ENCODE measurements at regions not wholly inside any gene's neighbourhood (a gene's known extent, or its start where the extent isn't known, plus 50 kb on each side); places are given as distances from the start of the nearest gene placed in this dataset.

GRCh38 chr7:149642589-149642988 lies 130.8 kb downstream of the ZNF467 start:
- Histone ChIP-seq H3K36me3 (ENCODE audit: control insufficient read depth, insufficient read depth, low read length) (no peaks in the 10 kb centered on the region), H3K27me3 (ENCODE audit: control insufficient read depth, insufficient read depth, low read length) (no peaks in the 10 kb centered on the region), H3K4me3 (ENCODE audit: low read depth, low read length) (no peak overlapping the region), H3K4me2 (ENCODE audit: low read length) (no peak overlapping the region), H3K9me3 (ENCODE audit: control insufficient read depth, low read length) (no peaks in the 10 kb centered on the region), H3K79me2 (no peaks in the 10 kb centered on the region), H3K4me1 (no peaks in the 10 kb centered on the region), H2AFZ (no peak overlapping the region), H3K27ac (no peak overlapping the region), H3K9ac (no peak overlapping the region)
- TF ChIP-seq CTCF (IDR thresholded peaks at IDR 0.05) = no peak

GRCh38 chr7:149638566-149639320 lies 134.6 kb downstream of the ZNF467 start:
- TF ChIP-seq CTCF (IDR thresholded peaks at IDR 0.05) = no peak

GRCh38 chr7:149637911-149638565 lies 135.3 kb downstream of the ZNF467 start:
- no peak overlapping the region for H3K27ac ChIP-seq
- TF ChIP-seq CTCF (IDR thresholded peaks at IDR 0.05) = no peak
- no peak overlapping the region for H3K9ac ChIP-seq

More at GRCh38 chr7:149638566-149639320, 134.6 kb downstream of the ZNF467 start:
- Histone ChIP-seq H3K4me2 (ENCODE audit: low read length) (no peak overlapping the region), H3K79me2 (no peaks in the 10 kb centered on the region), H3K36me3 (ENCODE audit: control insufficient read depth, insufficient read depth, low read length) (no peaks in the 10 kb centered on the region), H2AFZ (no peak overlapping the region), H3K9ac (no peak overlapping the region), H3K27me3 (ENCODE audit: control insufficient read depth, insufficient read depth, low read length) (no peaks in the 10 kb centered on the region), H3K4me3 (ENCODE audit: low read depth, low read length) (no peak overlapping the region), H3K27ac (no peak overlapping the region), H3K4me1 (no peaks in the 10 kb centered on the region), H3K9me3 (ENCODE audit: control insufficient read depth, low read length) (no peaks in the 10 kb centered on the region)

GRCh38 chr7:149635561-149636329 lies 137.6 kb downstream of the ZNF467 start:
- Histone ChIP-seq H3K79me2 (no peaks in the 10 kb centered on the region), H3K9me3 (ENCODE audit: control insufficient read depth, low read length) (no peaks in the 10 kb centered on the region), H3K36me3 (ENCODE audit: control insufficient read depth, insufficient read depth, low read length) (no peaks in the 10 kb centered on the region), H3K27me3 (ENCODE audit: control insufficient read depth, insufficient read depth, low read length) (no peaks in the 10 kb centered on the region), H3K27ac (no peak overlapping the region), H3K4me1 (no peaks in the 10 kb centered on the region), H2AFZ (no peak overlapping the region), H3K4me3 (ENCODE audit: low read depth, low read length) (no peak overlapping the region), H3K4me2 (ENCODE audit: low read length) (no peak overlapping the region), H3K9ac (no peak overlapping the region)
- no peak for TF ChIP-seq CTCF (IDR thresholded peaks at IDR 0.05)

More at GRCh38 chr7:149637911-149638565, 135.3 kb downstream of the ZNF467 start:
- Histone ChIP-seq H3K4me1 (no peaks in the 10 kb centered on the region), H3K4me3 (ENCODE audit: low read depth, low read length) (no peak overlapping the region), H3K79me2 (no peaks in the 10 kb centered on the region), H3K9me3 (ENCODE audit: control insufficient read depth, low read length) (no peaks in the 10 kb centered on the region), H3K27me3 (ENCODE audit: control insufficient read depth, insufficient read depth, low read length) (no peaks in the 10 kb centered on the region), H2AFZ (no peak overlapping the region), H3K4me2 (ENCODE audit: low read length) (no peak overlapping the region), H3K36me3 (ENCODE audit: control insufficient read depth, insufficient read depth, low read length) (no peaks in the 10 kb centered on the region)
